ENCODE measurements at regions not wholly inside any gene's neighbourhood (a gene's known extent, or its start where the extent isn't known, plus 50 kb on each side); places are given as distances from the start of the nearest gene placed in this dataset.
A peak's percentile ranks its signal among the peaks of the same experiment; 100 is the strongest.

DNA sequence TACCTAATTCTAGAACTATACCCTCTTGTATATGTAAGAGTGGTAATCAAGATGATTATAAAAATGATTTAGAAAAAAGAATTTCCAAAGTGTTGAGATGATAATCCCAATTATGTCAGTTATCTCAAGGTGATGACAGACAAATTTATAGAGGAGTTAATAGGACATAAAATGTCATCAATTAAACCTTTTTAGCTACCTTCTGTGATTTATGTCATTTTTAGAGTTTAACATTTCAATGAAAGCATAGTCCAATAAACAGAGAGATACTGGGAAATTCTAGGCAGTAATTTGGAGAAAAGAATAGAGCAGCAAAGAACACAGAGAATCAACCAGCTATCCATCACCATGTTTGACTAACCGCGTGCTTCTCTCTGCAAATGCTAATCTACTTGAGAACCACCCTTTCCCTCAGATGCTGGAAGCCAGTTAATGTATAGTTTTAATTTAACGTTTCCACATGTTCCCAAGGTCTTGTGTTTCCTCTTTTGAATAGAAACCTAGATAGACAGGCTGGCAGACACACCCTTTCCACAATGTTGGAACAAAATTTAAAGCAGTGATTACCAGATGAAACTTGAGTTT is 433.1 kb upstream of the FAM241A start:
- DNase-seq (ENCODE audit: low read depth) = no peak

DNA sequence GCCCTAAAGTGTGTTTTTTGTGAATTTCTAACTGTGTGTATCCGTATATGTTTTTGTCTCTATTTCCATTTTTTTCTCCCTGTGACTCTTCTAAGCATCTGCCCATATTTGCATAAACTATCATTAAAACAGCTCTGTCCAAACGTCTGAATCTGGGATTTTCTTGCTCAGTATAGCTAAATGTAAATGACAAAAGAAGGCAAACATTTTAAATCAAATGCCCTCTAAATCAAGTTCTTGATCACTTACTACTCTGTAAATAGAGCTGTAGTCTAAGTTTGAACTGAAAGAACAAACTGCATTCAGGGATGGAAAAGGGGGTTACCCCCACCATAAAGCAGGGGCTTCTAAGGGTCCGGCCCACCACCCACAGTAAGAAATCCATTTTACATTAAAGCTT is 432.0 kb upstream of the FAM241A start:
- no peak for DNase-seq (ENCODE audit: low read depth)

DNA sequence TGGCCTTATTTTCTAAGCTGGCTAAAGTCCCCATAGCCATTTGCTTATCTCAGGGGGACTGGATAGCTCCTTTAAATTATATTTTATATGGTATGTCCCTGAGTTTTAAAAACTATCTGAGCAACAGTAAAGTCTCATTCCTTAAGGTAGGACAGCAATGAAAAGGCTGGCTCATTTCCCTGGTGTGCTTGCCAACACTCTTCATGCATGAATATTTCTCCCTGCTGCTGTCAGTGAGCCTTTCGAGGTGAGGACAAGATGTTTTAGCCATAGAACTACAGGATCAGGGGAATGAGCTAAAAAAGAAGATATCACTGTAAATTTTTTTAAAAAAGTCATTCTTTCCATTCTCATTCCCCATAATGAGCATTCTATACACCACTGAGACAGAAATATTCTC is 427.3 kb upstream of the FAM241A start:
- DNase-seq (ENCODE audit: low read depth) = peak; percentile 7

DNA sequence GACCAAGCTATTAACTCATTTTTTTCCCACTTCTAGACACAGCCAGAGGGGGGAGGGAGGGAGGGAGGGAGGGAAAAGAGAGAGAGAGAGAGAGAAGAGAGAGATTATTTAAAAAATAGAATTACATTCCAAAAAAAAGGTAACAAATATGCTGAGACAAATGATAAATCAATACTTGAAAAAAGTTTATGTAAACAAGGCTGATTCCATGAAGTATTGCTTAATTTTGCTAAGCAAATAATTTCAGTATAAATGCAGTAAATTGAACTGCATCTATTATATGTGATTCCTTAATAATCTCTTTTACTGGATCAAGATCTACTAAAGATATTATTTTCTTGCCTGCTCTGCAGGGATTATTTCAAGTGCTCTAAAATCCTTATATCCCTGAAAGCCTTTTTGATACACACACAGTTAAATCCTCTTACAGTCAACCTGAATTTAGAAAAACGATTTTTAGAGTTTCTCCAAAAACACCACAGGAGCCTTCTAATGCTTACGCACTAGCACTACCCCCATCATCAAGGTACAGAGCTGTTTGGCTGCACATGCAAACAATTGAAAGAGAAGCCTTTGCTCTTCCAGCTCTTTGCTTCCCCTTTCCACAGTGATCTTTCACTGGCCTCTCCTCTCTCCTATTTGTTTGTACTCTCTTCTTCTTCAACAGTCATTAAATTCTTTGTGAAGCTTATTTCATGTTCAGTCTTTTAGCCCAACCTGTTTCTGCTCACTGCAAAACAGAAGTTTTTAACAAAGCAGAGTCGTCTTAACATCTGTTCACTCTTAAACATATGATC is 426.3 kb upstream of the FAM241A start:
- DNase-seq (ENCODE audit: low read depth) = no peak

DNA sequence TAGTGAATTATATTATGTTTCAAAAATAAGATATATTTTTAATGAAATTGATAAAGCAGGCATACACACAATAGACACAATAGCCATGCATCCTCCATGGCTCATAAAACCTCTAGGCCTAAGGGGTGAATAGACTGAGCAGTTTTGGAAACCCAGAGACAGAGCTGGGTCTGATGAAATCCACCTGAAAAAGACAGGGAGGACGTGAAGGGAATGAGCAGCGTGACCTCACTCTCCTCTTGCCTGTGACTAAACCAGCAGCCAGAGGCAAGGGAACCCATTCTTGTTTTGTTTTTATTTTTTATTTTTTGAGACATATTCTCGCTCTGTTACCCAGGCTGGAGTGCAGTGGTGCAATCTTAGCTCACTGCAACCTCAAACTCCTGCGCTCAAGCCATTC is 424.4 kb upstream of the FAM241A start:
- no peak for DNase-seq (ENCODE audit: low read depth)

DNA sequence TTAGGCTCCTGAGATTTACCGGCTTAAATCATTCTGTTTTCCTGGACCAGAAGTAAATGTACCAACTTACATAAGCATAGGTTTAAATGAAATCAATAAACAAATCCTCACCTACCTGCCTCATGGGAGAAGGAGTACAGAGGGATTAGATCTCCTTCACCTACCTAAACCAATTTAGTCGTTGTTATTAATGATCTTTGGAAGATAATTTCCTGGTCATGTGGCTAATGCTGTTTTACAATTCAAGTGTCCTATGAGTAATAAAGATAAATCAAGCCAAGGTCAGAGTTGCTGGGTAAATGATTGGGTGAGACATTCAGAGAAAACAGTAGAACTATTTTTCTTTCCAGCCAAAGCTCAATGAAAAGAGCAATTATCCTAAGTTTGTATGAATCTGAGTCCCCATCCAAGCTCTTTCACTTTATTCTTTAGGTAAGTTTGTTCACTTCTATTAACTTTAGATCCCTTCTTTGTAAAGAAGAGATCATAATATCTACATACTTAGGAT is 423.0 kb upstream of the FAM241A start:
- no peak for DNase-seq (ENCODE audit: low read depth)

- no peak for DNase-seq (ENCODE audit: low read depth)
Measured at GRCh38 chr4:111736516-111736915, 408.7 kb upstream of the FAM241A start.

DNA sequence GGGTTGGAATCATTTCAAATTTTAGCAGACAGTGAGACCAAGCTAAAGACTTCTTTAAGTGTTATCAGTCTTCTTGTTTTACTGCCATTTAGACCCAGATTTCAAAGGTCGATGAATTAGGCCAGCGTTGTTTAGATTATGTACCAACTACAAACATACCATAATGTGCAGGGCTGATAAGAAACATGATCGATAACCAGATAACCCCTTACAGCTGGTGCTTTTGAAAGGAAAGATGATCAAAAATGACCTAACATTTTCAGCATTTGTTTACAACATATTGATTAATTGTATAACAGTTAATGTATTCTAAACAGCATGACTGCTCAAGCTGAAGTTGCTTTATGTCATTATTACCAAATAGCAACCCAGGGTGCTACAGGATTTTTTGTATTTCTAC is 400.4 kb upstream of the FAM241A start:
- no peak for DNase-seq (ENCODE audit: low read depth)

GRCh38 chr4:111748157-111748556 is 397.1 kb upstream of the FAM241A start:
- DNase-seq (ENCODE audit: low read depth) = no peak

- no peak for DNase-seq (ENCODE audit: low read depth)
Measured at GRCh38 chr4:111754003-111754402, 391.3 kb upstream of the FAM241A start.

- no peak for DNase-seq (ENCODE audit: low read depth)
Measured at GRCh38 chr4:111755571-111755970, 389.7 kb upstream of the FAM241A start.

GRCh38 chr4:111761531-111761930 is 383.7 kb upstream of the FAM241A start:
- no peak for DNase-seq (ENCODE audit: low read depth)

DNA sequence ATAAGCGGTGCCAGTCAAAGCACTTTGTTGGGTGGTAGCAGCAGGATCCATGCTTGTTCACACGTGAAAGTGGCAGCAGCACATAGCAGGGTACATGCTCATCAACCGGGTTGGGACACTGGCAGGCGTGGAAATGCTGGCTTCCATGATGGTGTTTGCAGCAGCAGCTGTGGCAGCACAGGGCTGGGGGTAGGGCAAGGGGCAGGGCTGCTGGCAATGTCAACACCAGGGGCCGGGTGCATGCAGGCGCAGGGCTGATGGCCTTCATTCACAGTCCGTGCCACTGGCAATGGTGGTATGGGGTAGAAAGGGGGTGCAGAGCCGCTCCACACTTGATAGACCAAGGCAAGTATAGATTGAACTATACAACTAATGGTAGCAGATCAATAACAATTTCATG is 374.7 kb upstream of the FAM241A start:
- DNase-seq (ENCODE audit: low read depth) = no peak

- DNase-seq (ENCODE audit: low read depth) = no peak
Measured at GRCh38 chr4:111773858-111774257, 371.4 kb upstream of the FAM241A start.

GRCh38 chr4:111775556-111776297 is 369.5 kb upstream of the FAM241A start:
- DNase-seq (ENCODE audit: low read depth) = peak; percentile 12

GRCh38 chr4:111776561-111776960 is 368.7 kb upstream of the FAM241A start:
- DNase-seq (ENCODE audit: low read depth) = peak; percentile 36

DNA sequence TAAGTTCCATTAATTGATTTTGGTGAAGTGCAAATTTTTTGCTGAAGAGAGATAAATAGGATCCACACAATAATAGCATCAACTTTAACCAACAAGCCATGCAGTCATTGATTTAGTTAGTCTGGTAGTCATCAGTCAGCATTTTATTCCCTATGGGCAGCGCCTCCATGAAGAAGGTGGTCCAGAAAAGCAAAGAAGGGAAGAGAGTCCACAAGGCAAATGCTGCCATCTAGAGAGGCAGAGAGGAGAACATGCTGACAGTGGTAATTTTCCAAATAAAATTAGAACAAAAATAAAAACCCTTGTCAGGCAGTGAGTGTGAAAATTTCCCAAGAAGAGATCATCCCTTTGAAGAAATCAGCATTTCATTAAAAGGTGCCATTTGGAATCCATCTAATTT is 366.7 kb upstream of the FAM241A start:
- DNase-seq (ENCODE audit: low read depth) = peak; percentile 12

- peak; percentile 9 for DNase-seq (ENCODE audit: low read depth)
Measured at GRCh38 chr4:111780965-111781364, 364.3 kb upstream of the FAM241A start.

GRCh38 chr4:111781611-111782010 is 363.6 kb upstream of the FAM241A start:
- peak; percentile 50 for DNase-seq (ENCODE audit: low read depth)

DNA sequence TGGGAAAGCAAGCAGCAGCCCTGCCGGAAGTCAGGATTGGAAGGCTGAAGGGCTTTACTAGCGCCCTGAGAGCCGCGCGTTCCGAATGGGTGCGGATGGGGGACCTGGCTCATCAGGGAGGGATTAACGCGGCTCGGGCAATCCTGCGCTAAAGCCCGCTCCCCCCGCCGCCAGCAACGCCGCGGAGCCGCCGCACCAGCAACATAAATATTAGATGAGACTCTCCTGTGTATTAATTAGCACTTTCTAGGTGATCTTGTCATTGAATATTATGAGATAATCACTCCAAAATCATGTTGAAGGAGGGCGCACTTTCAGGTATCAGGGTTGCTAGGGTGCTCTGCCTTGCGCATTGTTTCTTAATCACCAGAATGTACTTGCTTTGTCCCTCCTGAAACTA is 357.2 kb upstream of the FAM241A start:
- no peak for DNase-seq (ENCODE audit: low read depth)

DNA sequence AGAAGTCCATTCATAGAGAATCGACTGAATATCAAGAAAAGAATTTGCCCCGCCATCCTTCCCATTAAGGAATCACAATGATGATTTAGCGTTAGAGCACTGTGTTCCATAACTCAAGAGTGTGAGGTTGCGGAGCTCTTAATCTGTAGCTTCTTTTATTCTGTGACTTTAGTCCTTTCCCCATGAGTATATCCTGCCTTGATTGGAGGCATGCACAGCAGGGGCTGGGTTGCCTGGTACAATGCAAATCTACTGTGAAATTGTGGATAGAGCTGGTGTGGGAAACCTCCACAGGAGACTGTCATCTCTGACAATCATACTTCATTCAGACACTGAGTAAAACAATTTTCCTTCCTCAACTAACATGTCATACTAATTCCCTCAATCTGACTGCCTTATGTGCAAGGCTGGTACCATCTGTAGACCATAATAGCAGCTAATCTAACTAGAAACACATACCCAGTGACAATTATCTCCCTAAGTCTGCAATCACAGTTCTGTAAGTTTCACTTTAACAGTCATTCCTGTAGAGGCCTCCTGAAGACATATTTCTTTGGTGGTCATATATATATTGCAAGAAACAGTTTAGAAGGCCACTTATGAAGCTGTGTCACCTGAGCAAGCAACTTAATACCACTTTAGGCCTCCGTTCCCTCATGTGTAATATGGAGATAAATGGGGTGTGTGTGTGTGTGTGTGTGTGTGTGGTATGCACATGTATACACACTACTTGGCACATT is 355.2 kb upstream of the FAM241A start:
- DNase-seq (ENCODE audit: low read depth) = no peak

- DNase-seq (ENCODE audit: low read depth) = no peak
Measured at GRCh38 chr4:111792632-111793031, 352.6 kb upstream of the FAM241A start.

Measured in M059J (cell line).